GM23248 (cell line): ENCODE measurements at regions not wholly inside any gene's neighbourhood (a gene's known extent, or its start where the extent isn't known, plus 50 kb on each side); places are given as distances from the start of the nearest gene placed in this dataset.

Source experiments
- EZH2 ChIP-seq: fragments of 200-600 bp; sonication (generic); IDR thresholded peaks from 2 replicates; pipeline ENCODE4 v1.6.1; 2018; ENCODE audit warnings: antibody characterized with exemption, mild to moderate bottlenecking; ENCODE audit not compliant: insufficient read depth, poor library complexity, severe bottlenecking
- EZH2phosphoT487 ChIP-seq: fragments of 200-600 bp; sonication (generic); IDR thresholded peaks from 2 replicates; pipeline ENCODE4 v1.6.1; 2018; ENCODE audit warnings: antibody characterized with exemption, moderate library complexity, mild to moderate bottlenecking, low read depth; ENCODE audit not compliant: insufficient read depth

GRCh38 chr19:20431826-20432225 lies 133.8 kb downstream of the ZNF737 start:
- TF ChIP-seq EZH2phosphoT487: no peak
- no peak for TF ChIP-seq EZH2
